CD14-positive monocyte (primary cell): ENCODE measurements at regions not wholly inside any gene's neighbourhood (a gene's known extent, or its start where the extent isn't known, plus 50 kb on each side); places are given as distances from the start of the nearest gene placed in this dataset. TPM values are rescaled to one million over a fixed set of nuclear protein-coding genes. Genes with fewer than 3 reads are reported as not detected.

ENCODE experiments used
- DNase-seq, 3 donors: peaks; one replicate each; pipeline ENCODE4 v3.0.0-alpha.2; 2011 to 2022
- H2AFZ ChIP-seq: 2 replicates; pipeline ENCODE4 v1.6.0; 2012; ENCODE audit warnings: mild to moderate bottlenecking, low read depth, low read length, inconsistent platforms; ENCODE audit not compliant: insufficient read depth, poor library complexity, severe bottlenecking
- H3K27ac ChIP-seq, 2 donors: 1 replicate in 1 of 2; 2 replicates in 1 of 2; pipeline ENCODE4 v1.5.1; 2012 to 2013; ENCODE audit warnings: low read length in 2 of 2, control low read depth in 1 of 2, inconsistent platforms in 1 of 2, low read depth in 1 of 2, mild to moderate bottlenecking in 1 of 2
- H3K27me3 ChIP-seq, 2 donors: one replicate each; pipeline versions ENCODE4 v1.6.0 to v1.6.1; 2011 to 2013; ENCODE audit warnings: low read length in 2 of 2; ENCODE audit not compliant: control insufficient read depth in 2 of 2, insufficient read depth in 2 of 2
- H3K36me3 ChIP-seq, 2 donors: replicated peaks in 1 of 2; 1 replicate in 1 of 2; 2 replicates in 1 of 2; pipeline versions ENCODE4 v1.5.1 to v1.6.1; 2012 to 2013; ENCODE audit warnings: low read length in 2 of 2, control low read depth in 1 of 2, inconsistent platforms in 1 of 2, mild to moderate bottlenecking in 1 of 2; ENCODE audit not compliant: insufficient read depth in 2 of 2, control insufficient read depth in 1 of 2
- H3K4me1 ChIP-seq, 2 donors: 1 replicate in 1 of 2; 2 replicates in 1 of 2; pipeline versions ENCODE4 v1.5.1 to v1.6.1; 2012 to 2013; ENCODE audit warnings: low read length in 2 of 2, control low read depth in 1 of 2, inconsistent platforms in 1 of 2, mild to moderate bottlenecking in 1 of 2, moderate library complexity in 1 of 2; ENCODE audit not compliant: insufficient read depth in 2 of 2, control insufficient read depth in 1 of 2
- H3K4me2 ChIP-seq: replicated peaks from 2 replicates; pipeline ENCODE3; 2012; ENCODE audit warnings: low read length, moderate library complexity, mild to moderate bottlenecking; ENCODE audit not compliant: poor library complexity, severe bottlenecking; ENCODE audit errors: extremely low read depth
- H3K4me3 ChIP-seq, 3 experiments: fragments of 200-600 bp in 1 of 3; sonication (generic) in 1 of 3; replicated peaks in 1 of 3; 1 replicate in 2 of 3; 2 replicates in 1 of 3; pipeline ENCODE4 v1.5.1; 2011 to 2013; ENCODE audit warnings: low read length in 3 of 3, mild to moderate bottlenecking in 3 of 3, control low read depth in 2 of 3, low read depth in 2 of 3, inconsistent platforms in 1 of 3, moderate library complexity in 1 of 3
- H3K79me2 ChIP-seq: 2 replicates; pipeline ENCODE4 v1.6.0; 2012; ENCODE audit warnings: mild to moderate bottlenecking, control low read depth, inconsistent platforms, low read length, moderate library complexity; ENCODE audit not compliant: insufficient read depth
- H3K9ac ChIP-seq: 2 replicates; pipeline ENCODE4 v1.6.0; 2017; ENCODE audit warnings: low read length, mild to moderate bottlenecking; ENCODE audit not compliant: insufficient read depth, poor library complexity, severe bottlenecking
- H3K9me3 ChIP-seq, 2 donors: replicated peaks in 1 of 2; 1 replicate in 1 of 2; 2 replicates in 1 of 2; pipeline versions ENCODE4 v1.5.1 to v1.6.1; 2012 to 2013; ENCODE audit warnings: low read length in 2 of 2, control low read depth in 1 of 2; ENCODE audit not compliant: control insufficient read depth in 1 of 2, insufficient read depth in 1 of 2
- H4K20me1 ChIP-seq: 2 replicates; pipeline ENCODE4 v1.6.0; 2012; ENCODE audit warnings: mild to moderate bottlenecking, low read length, control low read depth, moderate library complexity; ENCODE audit not compliant: insufficient read depth
- H3K27ac Mint-ChIP-seq, 7 donors: one replicate each; pipeline ENCODE4 v1.8.0; 2020; ENCODE audit warnings: mild to moderate bottlenecking in 7 of 7, mixed read lengths in 7 of 7, moderate library complexity in 6 of 7, inconsistent platforms in 2 of 7
- H3K27me3 Mint-ChIP-seq, 3 donors: one replicate each; pipeline ENCODE4 v1.8.0; 2021 to 2022; ENCODE audit warnings: low read depth in 3 of 3, mild to moderate bottlenecking in 3 of 3, mixed read lengths in 3 of 3, moderate library complexity in 3 of 3, inconsistent platforms in 1 of 3
- H3K36me3 Mint-ChIP-seq, 2 donors: one replicate each; pipeline ENCODE4 v1.8.0; 2020; ENCODE audit warnings: mixed read lengths in 2 of 2, inconsistent platforms in 1 of 2, mild to moderate bottlenecking in 1 of 2
- H3K4me1 Mint-ChIP-seq: one replicate; pipeline ENCODE4 v1.8.0; 2020; ENCODE audit warnings: mild to moderate bottlenecking, mixed read lengths
- H3K4me3 Mint-ChIP-seq, 2 donors: one replicate each; pipeline ENCODE4 v1.8.0; 2020; ENCODE audit warnings: mild to moderate bottlenecking in 2 of 2, mixed read lengths in 2 of 2, moderate library complexity in 1 of 2
- H3K9me3 Mint-ChIP-seq, 7 donors: one replicate each; pipeline ENCODE4 v1.8.0; 2020 to 2022; ENCODE audit warnings: mixed read lengths in 7 of 7, mild to moderate bottlenecking in 6 of 7, moderate library complexity in 6 of 7, inconsistent platforms in 2 of 7
- CTCF ChIP-seq: fragments of 200-600 bp; IDR thresholded peaks from one replicate; pipeline ENCODE4 v1.8.0; 2022; ENCODE audit warnings: antibody characterized with exemption, mild to moderate bottlenecking
- WGBS: methylation state at CpG from one replicate; pipeline ENCODE4 v1.1.5; 2013; ENCODE audit warnings: missing lambda C conversion rate; ENCODE audit not compliant: insufficient coverage; 5-methylcytosine and 5-hydroxymethylcytosine counted together
- intact Hi-C, 2 donors: fragments of 100-400 bp; cut with micrococcal nuclease; formaldehyde crosslinking; loops; one replicate each; pipeline versions ENCODE4 v1.15.0 to v1.15.1; 2023
- small RNA-seq: library from RNA; depleted of rRNA; stranded (forward); fragments of <200 nt; gene quantifications from one replicate; pipeline ENCODE3, GENCODE V24; 2012; ENCODE audit warnings: low read depth; ENCODE audit not compliant: insufficient read length

- H4K20me1 ChIP-seq = no peaks in the 10 kb centered on the region
- H3K9me3 ChIP-seq = no peaks in the 10 kb centered on the region
- H3K27me3 Mint-ChIP-seq = peaks cover 0 to 1% (median 0%) of the 10 kb centered on the region in 3 donors
- DNase-seq = no peak
- no peak overlapping the region for H3K4me3 Mint-ChIP-seq
- no peak overlapping the region for H3K4me2 ChIP-seq
- no peak for TF ChIP-seq CTCF
- WGBS = no CpG with 5 or more reads among the region's 3 CpGs
- no peak overlapping the region for H3K27ac ChIP-seq
- no peaks in the 10 kb centered on the region for H3K27me3 ChIP-seq
- H3K9me3 Mint-ChIP-seq = no peaks in the 10 kb centered on the region
- no peaks in the 10 kb centered on the region for H3K79me2 ChIP-seq
- intact Hi-C loops = no loop called here
- H3K4me1 ChIP-seq = no peaks in the 10 kb centered on the region
- H2AFZ ChIP-seq = no peak overlapping the region
- no peak overlapping the region for H3K9ac ChIP-seq
- H3K27ac Mint-ChIP-seq = no peak overlapping the region
- H3K4me3 ChIP-seq = no peak overlapping the region
- peaks cover 11 to 16% of the 10 kb centered on the region in 2 donors for H3K36me3 Mint-ChIP-seq
- no peaks in the 10 kb centered on the region for H3K4me1 Mint-ChIP-seq
- no peaks in the 10 kb centered on the region for H3K36me3 ChIP-seq
Measured at GRCh38 chr22:25511725-25512124, 52.8 kb upstream of the GRK3 start.

- Mint-ChIP-seq H3K9me3 (no peaks in the 10 kb centered on the region), H3K4me1 (no peaks in the 10 kb centered on the region), H3K27me3 (peaks cover 0 to 2% (median 0%) of the 10 kb centered on the region in 3 donors), H3K27ac (peak overlapping the region in 1 of 7 donors; percentile 31), H3K36me3 (peaks cover 11 to 14% of the 10 kb centered on the region in 2 donors), H3K4me3 (no peak overlapping the region)
- intact Hi-C loops = no loop called here
- Histone ChIP-seq H3K27ac (no peak overlapping the region), H3K9ac (no peak overlapping the region), H3K79me2 (no peaks in the 10 kb centered on the region), H4K20me1 (no peaks in the 10 kb centered on the region), H3K4me1 (no peaks in the 10 kb centered on the region), H3K27me3 (no peaks in the 10 kb centered on the region), H3K4me3 (no peak overlapping the region), H3K4me2 (no peak overlapping the region), H3K36me3 (no peaks in the 10 kb centered on the region), H2AFZ (no peak overlapping the region), H3K9me3 (no peaks in the 10 kb centered on the region)
- no peak for TF ChIP-seq CTCF
- 77% methylated on average over 6 of the region's 13 CpGs for WGBS
- no peak for DNase-seq
Measured at GRCh38 chr22:25514436-25515180, 49.9 kb upstream of the GRK3 start.

Small RNAs in the stretch of these regions (small RNA-seq; reads per million reads assigned to genes)
- gene IGLL3P (not detected), gene MIR6817 (not detected)
